K562 (cell line): ENCODE measurements at regions not wholly inside any gene's neighbourhood (a gene's known extent, or its start where the extent isn't known, plus 50 kb on each side); places are given as distances from the start of the nearest gene placed in this dataset.

Source experiments
- ATAC-seq: fragments of 200-7000 bp; cut with Tn5 transposase; 3 replicates; pipeline ENCODE4 v1.9.1; 2020; ENCODE audit warnings: moderate library complexity
- BruUV-seq: library from RNA; stranded (reverse); fragments of 400-500 nt; replicated peaks from 2 replicates; lab custom pipeline; 2021; lab: Mats Ljungman, UMichigan
- CTCF ChIA-PET: fragments of 300-600 bp; formaldehyde crosslinking; extraction: SDS; loops from one replicate; lab custom pipeline; 2021; ENCODE audit warnings: low intra/inter-chr PET ratio; lab: Yijun Ruan, JAX
- POLR2A ChIA-PET: fragments of 300-600, 350-650 bp; sonication (Branson Sonifier 250); formaldehyde crosslinking; extraction: SDS; loops from one replicate; lab custom pipeline; 2021; ENCODE audit warnings: antibody characterized with exemption, inconsistent platforms; lab: Yijun Ruan, JAX
- DNase-seq, 4 experiments: peaks; one replicate each; pipeline versions ENCODE4 v3.0.0 to v3.0.0-alpha.2; 2011 to 2018; ENCODE audit warnings: low spot score in 3 of 4, mixed read lengths in 3 of 4; ENCODE audit errors: extremely low read depth in 1 of 4
- FAIRE-seq: peaks from 2 replicates; lab custom pipeline; 2011; peaks lifted over from hg19 to GRCh38; lab: Jason Lieb, UNC
- H2AFZ ChIP-seq: 2 replicates; pipeline ENCODE4 v1.6.0; 2011; ENCODE audit warnings: low read depth, low read length, control low read depth, inconsistent platforms
- H3K27ac ChIP-seq: fragments of 200-600 bp; 3 replicates; pipeline ENCODE4 v1.8.0; 2011; ENCODE audit warnings: low read depth, mild to moderate bottlenecking, control low read depth, inconsistent platforms, low read length, moderate library complexity, mixed read lengths; ENCODE audit errors: extremely low read depth
- H3K27me3 ChIP-seq, 2 experiments: fragments of 300-600 bp in 1 of 2; 2 replicates in 1 of 2; 3 replicates in 1 of 2; pipeline versions ENCODE4 v1.6.0 to v1.8.0; 2011; ENCODE audit warnings: inconsistent platforms in 2 of 2, low read length in 2 of 2, mild to moderate bottlenecking in 1 of 2, mixed read lengths in 1 of 2, moderate library complexity in 1 of 2; ENCODE audit not compliant: control insufficient read depth in 2 of 2, insufficient read depth in 2 of 2
- H3K36me3 ChIP-seq: fragments of 300-600 bp; 3 replicates; pipeline ENCODE4 v1.8.0; 2011; ENCODE audit warnings: mild to moderate bottlenecking, low read length, inconsistent platforms; ENCODE audit not compliant: control insufficient read depth, insufficient read depth
- H3K4me1 ChIP-seq, 2 experiments: fragments of 200-600 bp in 1 of 2; replicated peaks in 1 of 2; 2 replicates in 1 of 2; 3 replicates in 1 of 2; pipeline versions ENCODE4 v1.5.1 to v1.8.0; 2011; ENCODE audit warnings: inconsistent platforms in 2 of 2, low read length in 2 of 2, mild to moderate bottlenecking in 1 of 2, mixed read lengths in 1 of 2, moderate library complexity in 1 of 2; ENCODE audit not compliant: control insufficient read depth in 2 of 2, insufficient read depth in 2 of 2
- H3K4me2 ChIP-seq: 2 replicates; pipeline ENCODE4 v1.6.1; 2011; ENCODE audit warnings: low read length, control low read depth, inconsistent platforms, mixed read lengths; ENCODE audit not compliant: insufficient read depth
- H3K4me3 ChIP-seq: fragments of 200-600 bp; sonication (generic), shearing (Covaris generic); 2 replicates; pipeline ENCODE4 v1.5.1; 2016; ENCODE audit warnings: control low read depth, inconsistent platforms
- H3K79me2 ChIP-seq: fragments of 200-600 bp; 3 replicates; pipeline ENCODE4 v1.8.0; 2011; ENCODE audit warnings: low read length, inconsistent platforms; ENCODE audit not compliant: control insufficient read depth, insufficient read depth
- H3K9ac ChIP-seq, 2 experiments: 2 replicates each; pipeline versions ENCODE4 v1.6.0 to v1.6.1; 2011; ENCODE audit warnings: low read depth in 2 of 2, low read length in 2 of 2, control low read depth in 1 of 2, inconsistent platforms in 1 of 2, mild to moderate bottlenecking in 1 of 2, mixed read lengths in 1 of 2; ENCODE audit not compliant: insufficient read depth in 1 of 2
- H3K9me1 ChIP-seq: one replicate; pipeline ENCODE4 v1.6.0; 2011; ENCODE audit warnings: inconsistent platforms, mild to moderate bottlenecking, low read length, moderate library complexity; ENCODE audit not compliant: control insufficient read depth, insufficient read depth
- H3K9me3 ChIP-seq: replicated peaks from 2 replicates; pipeline ENCODE4 v1.5.1; 2011; ENCODE audit warnings: low read depth, low read length, inconsistent platforms; ENCODE audit not compliant: control insufficient read depth, insufficient read depth
- H4K20me1 ChIP-seq: replicated peaks from 2 replicates; pipeline ENCODE4 v1.6.1; 2011; ENCODE audit warnings: low read length, inconsistent platforms, mixed read lengths; ENCODE audit not compliant: control insufficient read depth, insufficient read depth
- BMI1 ChIP-seq: fragments of 150-350 bp; IDR thresholded peaks from 2 replicates; pipeline ENCODE4 v1.6.1; 2014; ENCODE audit warnings: low read length
- HIVEP1 ChIP-seq: fragments of 250-450 bp; sonication (Bioruptor Pico); IDR thresholded peaks from 2 replicates; pipeline ENCODE4 v1.4.0; 2020; ENCODE audit warnings: mild to moderate bottlenecking
- MAZ ChIP-seq, 2 experiments: fragments of 450-650 bp in 1 of 2; sonication (generic) in 1 of 2; formaldehyde crosslinking; IDR thresholded peaks in 1 of 2; conservative IDR thresholded peaks in 1 of 2; 2 replicates each; pipeline versions ENCODE4 v1.4.0 to v1.5.0; 2020; ENCODE audit warnings: mild to moderate bottlenecking in 1 of 2, missing genetic modification reagents in 1 of 2
- SAFB2 ChIP-seq: fragments of 200-400 bp; formaldehyde crosslinking; IDR thresholded peaks from 2 replicates; pipeline ENCODE4 v1.6.1; 2018; ENCODE audit warnings: borderline replicate concordance, low read length, low read depth, moderate library complexity; ENCODE audit not compliant: severe bottlenecking
- SMAD3 ChIP-seq: fragments of 450-650 bp; formaldehyde crosslinking; conservative IDR thresholded peaks from 2 replicates; pipeline ENCODE4 v1.4.0; 2020; ENCODE audit warnings: mild to moderate bottlenecking
- TEAD2 ChIP-seq: fragments of 450-650 bp; IDR thresholded peaks from 2 replicates; pipeline ENCODE4 v1.6.1; 2016; ENCODE audit warnings: missing genetic modification characterization, control low read depth, missing compliant biosample characterization
- ZFP36 ChIP-seq: fragments of 150-350 bp; IDR thresholded peaks from 2 replicates; pipeline ENCODE4 v1.6.1; 2018; ENCODE audit warnings: low read length, low read depth; ENCODE audit not compliant: partially characterized antibody
- ZNF239 ChIP-seq: fragments of 250-450 bp; sonication (Bioruptor Pico); IDR thresholded peaks from 2 replicates; pipeline ENCODE4 v1.4.0; 2020; ENCODE audit warnings: mild to moderate bottlenecking
- ZNF263 ChIP-seq: sonication (generic); formaldehyde crosslinking; IDR thresholded peaks from 2 replicates; pipeline ENCODE4 v1.8.0; 2022; ENCODE audit warnings: mild to moderate bottlenecking, missing genetic modification reagents, borderline replicate concordance
- WGBS: fragments of 100-300 bp; shearing (Covaris generic); methylation state at CpG from one replicate; pipeline ENCODE4 v1.1.6; 2016; ENCODE audit warnings: low coverage, mixed read lengths; ENCODE audit not compliant: insufficient coverage; ENCODE audit errors: missing lambda C conversion rate; 5-methylcytosine and 5-hydroxymethylcytosine counted together
- in situ Hi-C: fragments of 300-500 bp; cut with MboI; formaldehyde crosslinking; loops from 4 replicates; pipeline ENCODE4 v1.15.0; 2018; ENCODE audit warnings: inconsistent platforms, mixed read lengths
- intact Hi-C: fragments of 100-400 bp; cut with micrococcal nuclease; formaldehyde crosslinking; loops from 2 replicates; pipeline ENCODE4 v1.14.2; 2022
- TF ChIP-seq, protein P1 (sequence below): fragments of 200-600 bp; sonication (generic); IDR thresholded peaks from one replicate; pipeline ENCODE4 v1.6.1; 2012; ENCODE audit warnings: mild to moderate bottlenecking, low read depth, low read length, inconsistent platforms
- TF ChIP-seq, protein P2 (sequence below): fragments of 200-800 bp; sonication (Bioruptor generic); IDR thresholded peaks from 2 replicates; pipeline ENCODE4 v1.6.1; 2017; ENCODE audit warnings: missing genetic modification characterization, missing compliant biosample characterization

DNA sequence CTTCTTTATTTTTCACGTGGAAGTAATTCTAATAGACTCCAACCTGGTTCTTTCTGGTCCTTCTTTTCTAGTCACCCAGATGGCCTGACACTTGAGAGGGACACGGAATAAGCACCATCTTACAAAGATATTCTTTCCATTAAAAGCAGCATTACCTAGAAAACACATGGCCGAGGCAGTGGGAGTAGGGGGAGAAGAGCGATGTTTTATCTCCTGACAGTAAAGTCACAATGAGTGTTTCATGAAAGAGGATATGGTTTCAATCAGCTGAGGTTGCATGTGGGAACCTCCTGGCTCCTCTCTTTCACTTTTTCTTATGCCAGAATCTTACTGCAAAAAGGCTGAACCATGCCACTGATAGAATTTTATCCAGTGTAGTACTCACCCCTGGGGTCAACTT, 288.8 kb upstream of the SPAG17 start:
- 0% methylated on average over 4 of the region's 4 CpGs for whole genome bisulfite sequencing
- no TSS peak for BruUV-seq
- no peak overlapping the region for H3K27ac ChIP-seq
- H3K4me2 ChIP-seq, result no peak overlapping the region
- no peaks in the 10 kb centered on the region for H3K4me1 ChIP-seq
- H4K20me1 ChIP-seq, result no peaks in the 10 kb centered on the region
- no peaks in the 10 kb centered on the region; the same call in 1 of the 2 replicates for H3K9me3 ChIP-seq
- no peak overlapping the region for H3K9ac ChIP-seq
- no peak overlapping the region for H3K4me3 ChIP-seq
- ATAC-seq (no peak), FAIRE-seq (no peak), DNase-seq (no peak)
- no peaks in the 10 kb centered on the region for H3K9me1 ChIP-seq
- no peak overlapping the region for H2AFZ ChIP-seq
- H3K79me2 ChIP-seq, result no peaks in the 10 kb centered on the region
- POLR2A ChIA-PET, result no interaction called here
- in situ Hi-C loops (no loop called here), intact Hi-C loops (no loop called here)
- H3K27me3 ChIP-seq, result no peaks in the 10 kb centered on the region
- no peaks in the 10 kb centered on the region for H3K36me3 ChIP-seq
- CTCF ChIA-PET, result no interaction called here
- TF ChIP-seq ZNF263 (CRISPR knock-in tag) (no peak), SAFB2 (no peak), HIVEP1 (CRISPR knock-in tag) (no peak), ZNF239 (CRISPR knock-in tag) (no peak), BMI1 (no peak), MAZ (CRISPR knock-in tag; conservative IDR thresholded peaks at IDR 0.05 in 1 of 2, IDR thresholded peaks at IDR 0.05 in 1 of 2) (no peak), SMAD3 (CRISPR knock-in tag) (no peak), TEAD2 (tag) (no peak), ZFP36 (no peak)
- TF ChIP-seq, protein P1, sequence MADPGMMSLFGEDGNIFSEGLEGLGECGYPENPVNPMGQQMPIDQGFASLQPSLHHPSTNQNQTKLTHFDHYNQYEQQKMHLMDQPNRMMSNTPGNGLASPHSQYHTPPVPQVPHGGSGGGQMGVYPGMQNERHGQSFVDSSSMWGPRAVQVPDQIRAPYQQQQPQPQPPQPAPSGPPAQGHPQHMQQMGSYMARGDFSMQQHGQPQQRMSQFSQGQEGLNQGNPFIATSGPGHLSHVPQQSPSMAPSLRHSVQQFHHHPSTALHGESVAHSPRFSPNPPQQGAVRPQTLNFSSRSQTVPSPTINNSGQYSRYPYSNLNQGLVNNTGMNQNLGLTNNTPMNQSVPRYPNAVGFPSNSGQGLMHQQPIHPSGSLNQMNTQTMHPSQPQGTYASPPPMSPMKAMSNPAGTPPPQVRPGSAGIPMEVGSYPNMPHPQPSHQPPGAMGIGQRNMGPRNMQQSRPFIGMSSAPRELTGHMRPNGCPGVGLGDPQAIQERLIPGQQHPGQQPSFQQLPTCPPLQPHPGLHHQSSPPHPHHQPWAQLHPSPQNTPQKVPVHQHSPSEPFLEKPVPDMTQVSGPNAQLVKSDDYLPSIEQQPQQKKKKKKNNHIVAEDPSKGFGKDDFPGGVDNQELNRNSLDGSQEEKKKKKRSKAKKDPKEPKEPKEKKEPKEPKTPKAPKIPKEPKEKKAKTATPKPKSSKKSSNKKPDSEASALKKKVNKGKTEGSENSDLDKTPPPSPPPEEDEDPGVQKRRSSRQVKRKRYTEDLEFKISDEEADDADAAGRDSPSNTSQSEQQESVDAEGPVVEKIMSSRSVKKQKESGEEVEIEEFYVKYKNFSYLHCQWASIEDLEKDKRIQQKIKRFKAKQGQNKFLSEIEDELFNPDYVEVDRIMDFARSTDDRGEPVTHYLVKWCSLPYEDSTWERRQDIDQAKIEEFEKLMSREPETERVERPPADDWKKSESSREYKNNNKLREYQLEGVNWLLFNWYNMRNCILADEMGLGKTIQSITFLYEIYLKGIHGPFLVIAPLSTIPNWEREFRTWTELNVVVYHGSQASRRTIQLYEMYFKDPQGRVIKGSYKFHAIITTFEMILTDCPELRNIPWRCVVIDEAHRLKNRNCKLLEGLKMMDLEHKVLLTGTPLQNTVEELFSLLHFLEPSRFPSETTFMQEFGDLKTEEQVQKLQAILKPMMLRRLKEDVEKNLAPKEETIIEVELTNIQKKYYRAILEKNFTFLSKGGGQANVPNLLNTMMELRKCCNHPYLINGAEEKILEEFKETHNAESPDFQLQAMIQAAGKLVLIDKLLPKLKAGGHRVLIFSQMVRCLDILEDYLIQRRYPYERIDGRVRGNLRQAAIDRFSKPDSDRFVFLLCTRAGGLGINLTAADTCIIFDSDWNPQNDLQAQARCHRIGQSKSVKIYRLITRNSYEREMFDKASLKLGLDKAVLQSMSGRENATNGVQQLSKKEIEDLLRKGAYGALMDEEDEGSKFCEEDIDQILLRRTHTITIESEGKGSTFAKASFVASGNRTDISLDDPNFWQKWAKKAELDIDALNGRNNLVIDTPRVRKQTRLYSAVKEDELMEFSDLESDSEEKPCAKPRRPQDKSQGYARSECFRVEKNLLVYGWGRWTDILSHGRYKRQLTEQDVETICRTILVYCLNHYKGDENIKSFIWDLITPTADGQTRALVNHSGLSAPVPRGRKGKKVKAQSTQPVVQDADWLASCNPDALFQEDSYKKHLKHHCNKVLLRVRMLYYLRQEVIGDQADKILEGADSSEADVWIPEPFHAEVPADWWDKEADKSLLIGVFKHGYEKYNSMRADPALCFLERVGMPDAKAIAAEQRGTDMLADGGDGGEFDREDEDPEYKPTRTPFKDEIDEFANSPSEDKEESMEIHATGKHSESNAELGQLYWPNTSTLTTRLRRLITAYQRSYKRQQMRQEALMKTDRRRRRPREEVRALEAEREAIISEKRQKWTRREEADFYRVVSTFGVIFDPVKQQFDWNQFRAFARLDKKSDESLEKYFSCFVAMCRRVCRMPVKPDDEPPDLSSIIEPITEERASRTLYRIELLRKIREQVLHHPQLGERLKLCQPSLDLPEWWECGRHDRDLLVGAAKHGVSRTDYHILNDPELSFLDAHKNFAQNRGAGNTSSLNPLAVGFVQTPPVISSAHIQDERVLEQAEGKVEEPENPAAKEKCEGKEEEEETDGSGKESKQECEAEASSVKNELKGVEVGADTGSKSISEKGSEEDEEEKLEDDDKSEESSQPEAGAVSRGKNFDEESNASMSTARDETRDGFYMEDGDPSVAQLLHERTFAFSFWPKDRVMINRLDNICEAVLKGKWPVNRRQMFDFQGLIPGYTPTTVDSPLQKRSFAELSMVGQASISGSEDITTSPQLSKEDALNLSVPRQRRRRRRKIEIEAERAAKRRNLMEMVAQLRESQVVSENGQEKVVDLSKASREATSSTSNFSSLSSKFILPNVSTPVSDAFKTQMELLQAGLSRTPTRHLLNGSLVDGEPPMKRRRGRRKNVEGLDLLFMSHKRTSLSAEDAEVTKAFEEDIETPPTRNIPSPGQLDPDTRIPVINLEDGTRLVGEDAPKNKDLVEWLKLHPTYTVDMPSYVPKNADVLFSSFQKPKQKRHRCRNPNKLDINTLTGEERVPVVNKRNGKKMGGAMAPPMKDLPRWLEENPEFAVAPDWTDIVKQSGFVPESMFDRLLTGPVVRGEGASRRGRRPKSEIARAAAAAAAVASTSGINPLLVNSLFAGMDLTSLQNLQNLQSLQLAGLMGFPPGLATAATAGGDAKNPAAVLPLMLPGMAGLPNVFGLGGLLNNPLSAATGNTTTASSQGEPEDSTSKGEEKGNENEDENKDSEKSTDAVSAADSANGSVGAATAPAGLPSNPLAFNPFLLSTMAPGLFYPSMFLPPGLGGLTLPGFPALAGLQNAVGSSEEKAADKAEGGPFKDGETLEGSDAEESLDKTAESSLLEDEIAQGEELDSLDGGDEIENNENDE, result no peak
- TF ChIP-seq, protein P2, sequence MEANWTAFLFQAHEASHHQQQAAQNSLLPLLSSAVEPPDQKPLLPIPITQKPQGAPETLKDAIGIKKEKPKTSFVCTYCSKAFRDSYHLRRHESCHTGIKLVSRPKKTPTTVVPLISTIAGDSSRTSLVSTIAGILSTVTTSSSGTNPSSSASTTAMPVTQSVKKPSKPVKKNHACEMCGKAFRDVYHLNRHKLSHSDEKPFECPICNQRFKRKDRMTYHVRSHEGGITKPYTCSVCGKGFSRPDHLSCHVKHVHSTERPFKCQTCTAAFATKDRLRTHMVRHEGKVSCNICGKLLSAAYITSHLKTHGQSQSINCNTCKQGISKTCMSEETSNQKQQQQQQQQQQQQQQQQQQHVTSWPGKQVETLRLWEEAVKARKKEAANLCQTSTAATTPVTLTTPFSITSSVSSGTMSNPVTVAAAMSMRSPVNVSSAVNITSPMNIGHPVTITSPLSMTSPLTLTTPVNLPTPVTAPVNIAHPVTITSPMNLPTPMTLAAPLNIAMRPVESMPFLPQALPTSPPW (CRISPR knock-in tag), result no peak
